ENCODE measurements at regions not wholly inside any gene's neighbourhood (a gene's known extent, or its start where the extent isn't known, plus 50 kb on each side); places are given as distances from the start of the nearest gene placed in this dataset.
"Not testable (repeated sequence)": the region's sequence is repeated elsewhere in the genome, so short reads cannot be mapped to it uniquely, and the experiment has no call there.

- DNase-seq; H3K36me3 ChIP-seq (ENCODE audit: insufficient read depth in 1 of 2, low read depth in 1 of 2); H3K4me3 ChIP-seq; H3K9me3 ChIP-seq; H3K4me1 ChIP-seq; intact Hi-C loops (cut with DNase I); H3K27ac ChIP-seq; H3K27me3 ChIP-seq (ENCODE audit: insufficient read depth in 3 of 3, low read length in 2 of 3); ATAC-seq: not testable (repeated sequence)
- WGBS, 3 donors: 34% methylated on average over 4 of the region's 20 CpGs; no CpG with 5 or more reads in 2 of the 3 donors
Observed at GRCh38 chr21:6086038-6086437, 4435.3 kb upstream of the TPTE start.

- H3K4me3 ChIP-seq; H3K27me3 ChIP-seq (ENCODE audit: insufficient read depth in 3 of 3, low read length in 2 of 3); ATAC-seq; H3K9me3 ChIP-seq; H3K36me3 ChIP-seq (ENCODE audit: insufficient read depth in 1 of 2, low read depth in 1 of 2); intact Hi-C loops (cut with DNase I); DNase-seq; H3K27ac ChIP-seq; H3K4me1 ChIP-seq: not testable (repeated sequence)
- WGBS, 3 donors: no CpG with 5 or more reads among the region's 24 CpGs
Observed at GRCh38 chr21:6087579-6088178, 4433.7 kb upstream of the TPTE start.

GRCh38 chr21:6090286-6090908 lies 4431.0 kb upstream of the TPTE start:
- intact Hi-C loops (cut with DNase I); H3K27me3 ChIP-seq (ENCODE audit: insufficient read depth in 3 of 3, low read length in 2 of 3); H3K36me3 ChIP-seq (ENCODE audit: insufficient read depth in 1 of 2, low read depth in 1 of 2); H3K9me3 ChIP-seq; DNase-seq; H3K27ac ChIP-seq; H3K4me1 ChIP-seq; H3K4me3 ChIP-seq: not testable (repeated sequence)
- no CpG with 5 or more reads among the region's 24 CpGs for WGBS, 3 donors
- peak in 1 of 4 donors; percentile 22 for ATAC-seq

- intact Hi-C loops (cut with DNase I); H3K9me3 ChIP-seq; H3K27me3 ChIP-seq (ENCODE audit: insufficient read depth in 3 of 3, low read length in 2 of 3); H3K27ac ChIP-seq; H3K4me3 ChIP-seq; H3K36me3 ChIP-seq (ENCODE audit: insufficient read depth in 1 of 2, low read depth in 1 of 2); DNase-seq; H3K4me1 ChIP-seq: not testable (repeated sequence)
- no CpG with 5 or more reads among the region's 36 CpGs for WGBS, 3 donors
- ATAC-seq: peak in 1 of 4 donors; percentile 51
Observed at GRCh38 chr21:6091335-6092027, 4429.9 kb upstream of the TPTE start.

- H3K27ac ChIP-seq; H3K4me3 ChIP-seq; H3K4me1 ChIP-seq; intact Hi-C loops (cut with DNase I); ATAC-seq; H3K27me3 ChIP-seq (ENCODE audit: insufficient read depth in 3 of 3, low read length in 2 of 3); H3K36me3 ChIP-seq (ENCODE audit: insufficient read depth in 1 of 2, low read depth in 1 of 2); H3K9me3 ChIP-seq: not testable (repeated sequence)
- DNase-seq: peak in 1 of 2 donors; percentile 23
- 90% methylated on average over 5 of the region's 13 CpGs; no CpG with 5 or more reads in 2 of the 3 donors for WGBS, 3 donors
Observed at GRCh38 chr21:6092401-6092800, 4429.0 kb upstream of the TPTE start.

- H3K36me3 ChIP-seq (ENCODE audit: insufficient read depth in 1 of 2, low read depth in 1 of 2); H3K27ac ChIP-seq; H3K27me3 ChIP-seq (ENCODE audit: insufficient read depth in 3 of 3, low read length in 2 of 3); intact Hi-C loops (cut with DNase I); H3K4me1 ChIP-seq; H3K4me3 ChIP-seq; H3K9me3 ChIP-seq: not testable (repeated sequence)
- 31 to 72% methylated on average over 5 to 13 of the region's 32 CpGs; no CpG with 5 or more reads in 1 of the 3 donors for WGBS, 3 donors
- DNase-seq: peak; percentile 18 to 53
- ATAC-seq: peak in 3 of 4 donors; percentile 41 to 58 (median 48)
Observed at GRCh38 chr21:6093419-6093818, 4428.0 kb upstream of the TPTE start.

- DNase-seq; H3K36me3 ChIP-seq (ENCODE audit: insufficient read depth in 1 of 2, low read depth in 1 of 2); intact Hi-C loops (cut with DNase I); H3K4me3 ChIP-seq; H3K27ac ChIP-seq; H3K9me3 ChIP-seq; H3K4me1 ChIP-seq; H3K27me3 ChIP-seq (ENCODE audit: insufficient read depth in 3 of 3, low read length in 2 of 3): not testable (repeated sequence)
- no CpG with 5 or more reads among the region's 23 CpGs for WGBS, 3 donors
- ATAC-seq: peak in 2 of 4 donors; percentile 8 to 15
Observed at GRCh38 chr21:6093870-6094269, 4427.5 kb upstream of the TPTE start.

- H3K4me1 ChIP-seq; DNase-seq; H3K27ac ChIP-seq; H3K36me3 ChIP-seq (ENCODE audit: insufficient read depth in 1 of 2, low read depth in 1 of 2); intact Hi-C loops (cut with DNase I); H3K27me3 ChIP-seq (ENCODE audit: insufficient read depth in 3 of 3, low read length in 2 of 3); H3K4me3 ChIP-seq; H3K9me3 ChIP-seq: not testable (repeated sequence)
- peak in 1 of 4 donors; percentile 23 for ATAC-seq
- 45 to 70% methylated on average over 1 of the region's 13 CpGs; no CpG with 5 or more reads in 1 of the 3 donors for WGBS, 3 donors
Observed at GRCh38 chr21:6095304-6095703, 4426.1 kb upstream of the TPTE start.

GRCh38 chr21:6096560-6097424 lies 4424.6 kb upstream of the TPTE start:
- intact Hi-C loops (cut with DNase I); H3K4me3 ChIP-seq; H3K4me1 ChIP-seq; H3K36me3 ChIP-seq (ENCODE audit: insufficient read depth in 1 of 2, low read depth in 1 of 2); H3K27me3 ChIP-seq (ENCODE audit: insufficient read depth in 3 of 3, low read length in 2 of 3); ATAC-seq; H3K27ac ChIP-seq; H3K9me3 ChIP-seq; DNase-seq: not testable (repeated sequence)
- no CpG with 5 or more reads among the region's 24 CpGs for WGBS, 3 donors

- H3K36me3 ChIP-seq (ENCODE audit: insufficient read depth in 1 of 2, low read depth in 1 of 2); intact Hi-C loops (cut with DNase I); H3K4me1 ChIP-seq; H3K27ac ChIP-seq; ATAC-seq; DNase-seq; H3K27me3 ChIP-seq (ENCODE audit: insufficient read depth in 3 of 3, low read length in 2 of 3); H3K4me3 ChIP-seq; H3K9me3 ChIP-seq: not testable (repeated sequence)
- WGBS, 3 donors: 97% methylated on average over 3 of the region's 4 CpGs; no CpG with 5 or more reads in 2 of the 3 donors
Observed at GRCh38 chr21:6097736-6098135, 4423.6 kb upstream of the TPTE start.

Data from psoas muscle (tissue), 7 donors.